ENCODE measurements at regions not wholly inside any gene's neighbourhood (a gene's known extent, or its start where the extent isn't known, plus 50 kb on each side); places are given as distances from the start of the nearest gene placed in this dataset.
"Not testable (repeated sequence)": the region's sequence is repeated elsewhere in the genome, so short reads cannot be mapped to it uniquely, and the experiment has no call there.

DNA sequence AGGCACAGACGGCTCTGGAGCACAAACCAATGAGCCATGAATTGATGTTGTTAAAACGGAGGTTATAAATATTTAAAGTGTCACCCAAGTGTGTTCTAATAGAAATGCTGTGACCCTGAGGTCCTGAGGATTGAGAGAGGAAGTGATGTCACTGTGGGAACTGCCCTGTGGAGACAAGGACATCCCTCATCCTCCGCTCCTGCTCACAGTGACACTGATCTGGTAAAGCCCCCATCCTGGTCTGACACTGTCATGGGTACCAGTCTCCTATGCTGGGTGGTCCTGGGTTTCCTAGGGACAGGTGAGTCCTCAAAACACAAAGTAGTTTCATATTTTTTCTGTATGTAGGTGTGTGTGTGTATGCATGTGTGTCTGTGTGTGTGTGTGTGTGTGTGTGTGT is 237.9 kb upstream of the PRSS1 start:
- Mint-ChIP-seq H3K27ac (no peak overlapping the region), H3K9me3 (no peaks in the 10 kb centered on the region), H3K36me3 (no peaks in the 10 kb centered on the region)
- no peak for DNase-seq (ENCODE audit: low spot score in 2 of 2)
- ATAC-seq: peak in 1 of 2 donors; percentile 19

DNA sequence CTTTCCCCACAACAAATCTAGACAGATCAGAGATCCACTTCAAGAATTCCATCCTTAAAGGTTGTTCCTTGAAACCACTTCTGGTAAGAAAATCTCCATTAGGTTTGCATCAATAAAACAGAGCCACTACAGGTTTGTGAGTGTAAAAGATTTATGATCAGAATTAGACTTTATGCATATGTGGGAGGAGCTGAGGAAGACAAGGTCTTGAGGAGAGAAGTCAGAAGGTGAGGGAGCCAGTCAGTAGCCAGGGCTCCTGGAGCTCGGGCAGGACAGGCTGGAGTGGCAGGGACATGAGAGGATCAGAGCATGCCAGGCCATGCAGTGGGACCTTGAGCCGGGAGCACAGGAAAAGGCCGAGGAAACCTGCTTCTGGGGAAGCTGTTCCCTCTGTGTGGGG is 240.0 kb upstream of the PRSS1 start:
- H3K36me3 Mint-ChIP-seq; H3K9me3 Mint-ChIP-seq; ATAC-seq; DNase-seq (ENCODE audit: low spot score in 2 of 2): not testable (repeated sequence)
- H3K27ac Mint-ChIP-seq: peak overlapping the region in 1 of 2 donors; percentile 80

DNA sequence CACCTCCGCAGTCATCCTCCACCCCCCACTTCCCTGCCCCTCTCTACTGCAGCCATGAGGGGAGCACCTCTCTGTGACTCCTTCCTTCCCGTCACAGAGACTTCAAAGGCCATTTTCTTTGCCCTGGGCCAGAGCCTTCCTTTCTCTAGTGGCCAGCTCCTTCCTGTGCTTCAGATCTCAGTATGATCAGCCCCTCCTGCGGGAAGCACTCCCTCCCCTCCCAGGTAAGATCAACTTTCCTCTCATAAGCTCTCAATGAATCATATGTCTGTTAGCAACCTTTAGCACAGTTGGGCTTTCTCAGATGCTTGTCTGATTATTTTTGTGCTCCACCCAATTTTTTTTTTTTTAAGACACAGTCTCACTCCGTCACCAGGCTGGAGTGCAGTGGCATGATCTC is 241.0 kb upstream of the PRSS1 start:
- Mint-ChIP-seq H3K36me3 (no peaks in the 10 kb centered on the region), H3K27ac (peak overlapping the region; percentile 51 to 80), H3K9me3 (no peaks in the 10 kb centered on the region)
- ATAC-seq (peak; percentile 28 to 80), DNase-seq (ENCODE audit: low spot score in 2 of 2) (no peak)

DNA sequence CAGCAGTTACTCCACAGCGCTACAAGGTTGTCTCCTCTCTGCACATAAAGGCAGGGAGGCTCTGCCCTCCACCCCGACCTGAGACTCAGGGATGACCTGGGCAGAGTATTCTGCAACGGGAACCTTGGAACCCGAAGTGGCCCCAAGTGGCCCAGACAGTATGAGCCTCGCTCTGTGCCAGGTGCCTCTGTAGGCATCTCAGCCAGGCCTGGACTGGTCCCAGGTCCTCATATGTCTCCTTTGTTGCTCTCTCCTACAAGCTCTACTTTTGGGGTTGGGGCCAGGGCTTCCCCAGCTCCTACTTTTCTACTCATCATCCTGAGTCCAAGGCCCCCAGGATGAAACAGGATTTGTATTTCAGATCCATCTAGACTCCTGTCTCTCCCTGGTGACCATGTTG is 241.5 kb upstream of the PRSS1 start:
- no peaks in the 10 kb centered on the region for H3K36me3 Mint-ChIP-seq
- DNase-seq (ENCODE audit: low spot score in 2 of 2) (no peak), ATAC-seq (no peak)
- peak overlapping the region; percentile 51 to 80 for H3K27ac Mint-ChIP-seq
- H3K9me3 Mint-ChIP-seq: no peaks in the 10 kb centered on the region

DNA sequence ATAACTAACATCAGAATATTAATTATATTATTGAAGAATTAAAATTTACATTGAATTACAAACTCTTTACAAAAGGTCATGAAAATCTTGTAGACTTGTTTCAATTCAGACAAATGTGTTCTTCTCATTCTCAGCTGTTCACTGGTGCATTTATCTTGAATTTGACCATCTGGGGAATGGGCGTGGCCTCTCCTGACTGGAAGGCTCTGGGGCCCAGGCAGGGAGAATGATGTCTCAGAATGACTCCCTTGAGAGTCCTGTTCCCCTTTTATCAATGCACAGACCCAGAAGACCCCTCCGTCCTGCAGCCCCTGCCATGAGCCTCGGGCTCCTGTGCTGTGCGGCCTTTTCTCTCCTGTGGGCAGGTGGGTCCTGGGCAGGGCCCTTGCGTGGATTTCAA is 242.2 kb upstream of the PRSS1 start:
- not testable (repeated sequence) for ATAC-seq; H3K36me3 Mint-ChIP-seq; H3K9me3 Mint-ChIP-seq; H3K27ac Mint-ChIP-seq; DNase-seq (ENCODE audit: low spot score in 2 of 2)

DNA sequence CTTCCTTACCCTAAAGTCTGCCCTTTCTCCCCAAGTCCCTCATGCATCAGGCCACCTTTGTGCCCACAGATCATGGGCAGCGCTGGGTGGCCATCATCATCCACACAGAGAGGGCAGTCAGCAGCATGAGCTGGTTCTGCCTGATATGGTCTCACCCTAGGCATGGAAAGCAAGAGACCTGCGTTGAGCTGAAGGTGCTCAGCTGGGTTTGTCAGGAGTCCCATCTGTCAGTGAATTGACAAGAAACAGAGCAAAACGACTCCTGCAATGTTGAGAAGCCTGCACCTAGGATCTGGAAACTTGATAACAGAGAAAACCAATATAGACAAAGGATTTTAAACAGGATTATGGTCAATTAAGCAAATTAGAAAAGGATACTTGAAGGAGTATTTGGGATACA is 242.7 kb upstream of the PRSS1 start:
- no peak for DNase-seq (ENCODE audit: low spot score in 2 of 2)
- H3K36me3 Mint-ChIP-seq: no peaks in the 10 kb centered on the region
- no peak overlapping the region for H3K27ac Mint-ChIP-seq
- no peaks in the 10 kb centered on the region for H3K9me3 Mint-ChIP-seq
- ATAC-seq: no peak

DNA sequence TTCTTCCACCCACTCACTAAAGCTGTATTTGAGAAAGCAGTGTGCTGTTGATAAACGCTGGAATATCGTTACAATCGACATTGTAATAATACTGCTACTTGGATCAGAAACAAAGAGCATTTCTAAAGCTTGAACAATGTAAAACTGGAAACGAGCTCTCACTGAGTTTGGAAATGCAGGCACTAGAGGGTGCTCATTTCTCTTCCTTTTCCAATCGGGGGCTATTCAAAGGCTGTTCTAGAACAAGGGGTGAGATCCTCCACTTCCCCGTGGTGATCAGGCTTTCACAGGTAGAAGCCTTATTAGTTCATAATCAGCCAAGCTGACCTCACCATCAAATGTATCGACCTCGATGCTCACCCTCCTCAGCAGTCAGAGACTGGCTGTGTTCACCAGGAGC is 245.3 kb upstream of the PRSS1 start:
- H3K36me3 Mint-ChIP-seq; H3K27ac Mint-ChIP-seq; DNase-seq (ENCODE audit: low spot score in 2 of 2); H3K9me3 Mint-ChIP-seq; ATAC-seq: not testable (repeated sequence)

DNA sequence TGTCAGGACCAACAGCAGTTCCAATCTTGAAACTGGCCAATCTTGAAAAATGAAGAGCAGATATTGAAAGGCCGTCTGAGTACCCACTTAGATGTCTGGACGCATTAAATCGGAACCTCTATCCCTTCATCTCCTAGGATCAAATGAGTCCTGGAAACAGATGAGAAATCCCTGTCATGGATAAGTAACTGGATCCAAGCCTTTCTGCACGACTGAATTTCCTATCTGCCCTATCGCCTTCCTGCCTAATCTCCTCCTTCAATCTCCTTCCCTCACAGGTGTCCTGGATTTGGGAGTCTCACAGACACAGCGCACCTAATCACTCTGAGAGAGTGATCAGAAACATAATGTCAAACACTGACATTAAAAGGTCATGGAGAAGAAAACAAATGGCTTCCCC is 245.2 kb upstream of the PRSS58 start:
- H3K9me3 Mint-ChIP-seq: no peaks in the 10 kb centered on the region
- no peak overlapping the region for H3K27ac Mint-ChIP-seq
- H3K36me3 Mint-ChIP-seq: no peaks in the 10 kb centered on the region
- DNase-seq (ENCODE audit: low spot score in 2 of 2) (no peak), ATAC-seq (no peak)

DNA sequence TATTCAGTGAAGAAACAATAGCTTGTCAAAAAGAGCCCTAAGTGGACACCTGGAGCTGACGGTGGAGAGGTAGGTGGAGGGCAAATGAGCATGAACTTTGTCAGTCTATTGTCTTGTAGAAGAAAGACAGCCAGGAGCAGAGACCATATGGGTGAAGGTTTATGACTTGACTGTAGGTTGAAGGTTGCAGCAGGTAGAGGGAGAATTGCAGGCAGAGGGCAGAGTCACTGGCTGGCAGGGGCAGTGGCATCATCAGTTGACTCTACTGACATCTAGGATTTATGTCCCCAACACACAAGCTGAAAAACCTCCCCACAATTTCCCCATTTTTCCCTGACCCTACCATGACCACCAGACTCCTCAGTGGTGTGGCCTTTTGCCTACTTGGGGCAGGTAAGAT is 243.6 kb upstream of the PRSS58 start:
- no peaks in the 10 kb centered on the region for H3K9me3 Mint-ChIP-seq
- ATAC-seq (no peak), DNase-seq (ENCODE audit: low spot score in 2 of 2) (no peak)
- H3K36me3 Mint-ChIP-seq: no peaks in the 10 kb centered on the region
- no peak overlapping the region for H3K27ac Mint-ChIP-seq

DNA sequence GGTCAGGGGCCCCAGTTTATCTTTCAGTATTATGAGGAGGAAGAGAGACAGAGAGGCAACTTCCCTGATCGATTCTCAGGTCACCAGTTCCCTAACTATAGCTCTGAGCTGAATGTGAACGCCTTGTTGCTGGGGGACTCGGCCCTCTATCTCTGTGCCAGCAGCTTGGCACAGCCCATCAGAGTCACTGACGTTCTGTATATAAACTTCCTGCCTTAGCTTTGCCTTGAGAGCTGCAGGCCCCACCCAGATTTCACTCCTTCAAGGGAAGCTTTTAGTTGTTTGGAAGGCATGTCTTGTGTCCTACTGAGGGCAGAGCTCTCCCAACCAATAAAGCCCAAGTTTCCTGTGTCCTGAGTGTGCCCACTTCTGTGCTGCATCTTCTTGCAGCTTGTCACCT is 242.5 kb upstream of the PRSS58 start:
- H3K9me3 Mint-ChIP-seq: no peaks in the 10 kb centered on the region
- ATAC-seq (peak in 1 of 2 donors; percentile 28), DNase-seq (ENCODE audit: low spot score in 2 of 2) (no peak)
- H3K36me3 Mint-ChIP-seq: no peaks in the 10 kb centered on the region
- H3K27ac Mint-ChIP-seq: peak overlapping the region; percentile 83 to 91

DNA sequence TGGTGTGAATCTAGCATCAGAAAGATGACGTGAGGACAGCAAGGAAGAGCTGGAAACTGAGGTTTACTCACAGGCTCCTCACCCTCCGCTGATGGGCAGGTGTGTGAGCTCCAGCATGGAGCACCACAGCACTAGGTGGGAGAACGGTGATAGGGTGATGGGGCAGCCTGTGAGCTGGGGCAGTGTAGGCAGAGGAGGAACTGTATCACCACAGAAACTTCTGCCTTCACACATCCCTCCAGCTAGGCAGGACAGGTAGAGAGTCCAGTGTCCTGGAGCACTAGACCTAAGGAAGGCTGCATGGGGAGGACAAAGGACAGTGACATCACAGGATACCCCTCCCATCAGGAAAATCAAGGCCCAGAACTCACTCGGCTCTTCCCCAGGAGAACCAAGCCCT is 241.8 kb upstream of the PRSS58 start:
- Mint-ChIP-seq H3K9me3 (no peaks in the 10 kb centered on the region), H3K36me3 (no peaks in the 10 kb centered on the region), H3K27ac (peak overlapping the region; percentile 83 to 91)
- no peak for DNase-seq (ENCODE audit: low spot score in 2 of 2)
- ATAC-seq: peak in 1 of 2 donors; percentile 59

DNA sequence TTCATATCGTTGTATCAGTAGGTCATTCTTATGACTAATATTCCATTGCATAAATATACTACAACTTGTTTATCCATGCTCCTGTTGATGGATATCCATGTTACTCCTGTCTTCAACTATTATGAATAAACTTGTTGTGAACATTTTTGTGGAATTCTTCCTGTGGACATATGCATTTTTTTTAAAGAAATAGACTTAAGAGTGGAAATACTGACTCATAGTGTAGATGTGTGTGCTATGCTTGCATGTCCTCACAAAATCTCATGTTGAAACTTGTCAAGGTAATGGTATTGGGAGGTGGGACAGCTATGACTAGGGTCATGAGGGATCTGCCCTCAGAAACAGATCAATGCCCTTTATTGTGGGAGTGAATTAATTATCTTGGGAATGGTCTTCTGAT is 240.5 kb upstream of the PRSS58 start:
- peak overlapping the region; percentile 25 to 91 for H3K27ac Mint-ChIP-seq
- DNase-seq (ENCODE audit: low spot score in 2 of 2): no peak

DNA sequence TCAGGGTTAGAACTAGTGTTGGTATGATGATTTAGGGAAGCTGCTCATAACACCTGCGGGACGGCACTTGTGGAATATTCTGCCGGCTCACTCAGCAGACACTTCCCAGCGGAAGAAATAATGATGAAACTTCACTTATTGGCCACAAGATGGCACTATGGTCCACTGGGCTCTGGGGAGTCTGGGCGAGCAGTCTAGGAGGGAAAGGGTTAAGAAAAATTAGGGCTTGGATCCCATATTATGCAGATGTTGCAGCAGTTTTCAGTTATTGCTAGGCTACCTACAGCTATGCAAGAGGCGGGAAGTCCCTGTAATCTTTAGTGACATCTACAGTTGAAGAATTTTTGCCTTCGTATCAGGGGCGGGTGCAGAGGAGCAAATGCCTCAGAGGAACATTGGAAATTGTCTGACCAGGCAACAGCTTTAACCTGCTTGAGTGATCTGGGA is 238.7 kb upstream of the PRSS58 start:
- Mint-ChIP-seq H3K27ac (peak overlapping the region in 1 of 2 donors; percentile 65), H3K9me3 (no peaks in the 10 kb centered on the region), H3K36me3 (no peaks in the 10 kb centered on the region)
- no peak for DNase-seq (ENCODE audit: low spot score in 2 of 2)
- ATAC-seq: peak; percentile 59 to 65

More for the DNA sequence above, 240.5 kb upstream of the PRSS58 start:
- Mint-ChIP-seq H3K9me3 (no peaks in the 10 kb centered on the region), H3K36me3 (no peaks in the 10 kb centered on the region)
- ATAC-seq: no peak

DNA sequence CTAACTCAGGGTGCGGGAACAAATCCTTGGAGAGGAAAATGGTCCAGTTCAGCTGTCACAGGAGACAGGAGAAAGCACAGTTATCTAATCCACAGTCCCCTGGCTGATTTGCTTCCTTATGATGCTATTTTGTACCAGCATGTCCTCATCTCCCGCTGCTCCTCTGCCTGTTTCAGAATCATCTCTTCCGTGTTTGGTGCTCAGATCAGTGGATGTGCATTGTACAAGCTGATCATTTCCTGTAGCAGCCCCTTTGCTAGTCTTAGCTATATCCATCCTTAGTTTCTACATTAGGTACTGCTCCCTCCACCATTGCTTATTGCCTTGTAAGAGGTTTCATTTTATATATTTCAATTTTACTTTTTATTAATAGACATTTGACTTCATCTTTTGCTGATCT is 238.0 kb upstream of the PRSS58 start:
- not testable (repeated sequence) for DNase-seq (ENCODE audit: low spot score in 2 of 2); H3K36me3 Mint-ChIP-seq; H3K27ac Mint-ChIP-seq; H3K9me3 Mint-ChIP-seq
- ATAC-seq: peak; percentile 33 to 55

DNA sequence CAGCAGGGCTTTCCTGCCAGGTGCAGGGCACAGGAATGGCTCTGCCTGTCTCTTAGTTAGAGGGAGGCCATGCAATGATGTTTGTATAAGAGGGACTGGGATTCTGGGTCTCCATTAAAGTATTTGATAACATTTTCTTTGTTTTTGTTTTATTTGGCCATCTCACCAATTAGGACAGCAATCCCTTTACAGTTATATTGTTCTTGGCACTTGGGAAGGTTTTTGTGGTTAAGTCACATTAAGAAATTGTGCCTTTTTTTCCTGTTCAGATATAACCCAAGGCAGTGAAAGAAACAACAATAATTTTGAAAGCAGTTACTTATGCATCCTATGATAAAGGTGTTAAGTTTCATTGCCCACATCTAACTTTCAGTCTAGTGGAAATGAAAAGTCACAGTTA is 237.4 kb upstream of the PRSS58 start:
- peak in 1 of 2 donors; percentile 69 for ATAC-seq

DNA sequence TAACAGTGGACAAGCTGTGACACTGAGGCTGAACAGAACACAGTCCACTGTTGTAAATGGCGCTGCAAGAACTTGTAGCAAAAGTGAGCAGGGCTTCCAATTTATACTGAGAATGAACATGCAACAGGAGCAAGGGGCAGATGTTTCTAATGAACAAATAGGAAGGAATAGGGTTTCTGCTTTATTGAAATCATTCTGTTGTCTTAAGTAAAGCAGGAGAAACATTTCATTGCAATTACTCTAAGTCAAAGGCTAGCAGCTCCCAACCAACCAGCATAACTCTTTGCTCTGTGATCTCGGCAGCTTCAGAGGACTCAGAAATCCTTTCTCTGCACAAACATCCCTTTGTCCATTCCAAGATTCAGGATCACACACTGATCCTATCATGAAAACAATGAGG is 236.2 kb upstream of the PRSS58 start:
- ATAC-seq: no peak
- DNase-seq (ENCODE audit: low spot score in 2 of 2): no peak
- Mint-ChIP-seq H3K27ac (no peak overlapping the region), H3K36me3 (no peaks in the 10 kb centered on the region), H3K9me3 (no peaks in the 10 kb centered on the region)

More for the DNA sequence above, 237.4 kb upstream of the PRSS58 start:
- H3K9me3 Mint-ChIP-seq; H3K27ac Mint-ChIP-seq; DNase-seq (ENCODE audit: low spot score in 2 of 2); H3K36me3 Mint-ChIP-seq: not testable (repeated sequence)

DNA sequence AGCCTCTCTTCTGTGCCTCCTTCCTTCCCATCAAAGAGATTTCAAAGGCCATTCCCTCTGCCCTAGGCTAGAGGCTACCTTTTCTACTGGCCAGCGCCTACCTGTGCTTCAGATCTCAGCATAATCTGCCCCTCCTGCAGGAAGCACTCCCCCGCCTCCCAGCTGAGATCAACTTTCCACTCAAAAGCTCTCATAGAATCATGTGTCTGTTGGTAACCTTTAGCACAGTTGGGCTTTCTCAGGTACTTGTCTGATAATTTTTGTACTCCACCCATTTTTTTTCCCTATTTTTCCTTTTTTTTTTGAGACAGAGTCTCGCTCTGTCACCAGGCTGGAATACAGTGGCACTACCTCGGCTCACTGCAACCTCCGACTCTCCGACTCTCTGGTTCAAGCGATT is 231.0 kb upstream of the PRSS58 start:
- DNase-seq (ENCODE audit: low spot score in 2 of 2) (no peak), ATAC-seq (no peak)
- Mint-ChIP-seq H3K36me3 (no peaks in the 10 kb centered on the region), H3K9me3 (no peaks in the 10 kb centered on the region), H3K27ac (peak overlapping the region in 1 of 2 donors; percentile 43)

DNA sequence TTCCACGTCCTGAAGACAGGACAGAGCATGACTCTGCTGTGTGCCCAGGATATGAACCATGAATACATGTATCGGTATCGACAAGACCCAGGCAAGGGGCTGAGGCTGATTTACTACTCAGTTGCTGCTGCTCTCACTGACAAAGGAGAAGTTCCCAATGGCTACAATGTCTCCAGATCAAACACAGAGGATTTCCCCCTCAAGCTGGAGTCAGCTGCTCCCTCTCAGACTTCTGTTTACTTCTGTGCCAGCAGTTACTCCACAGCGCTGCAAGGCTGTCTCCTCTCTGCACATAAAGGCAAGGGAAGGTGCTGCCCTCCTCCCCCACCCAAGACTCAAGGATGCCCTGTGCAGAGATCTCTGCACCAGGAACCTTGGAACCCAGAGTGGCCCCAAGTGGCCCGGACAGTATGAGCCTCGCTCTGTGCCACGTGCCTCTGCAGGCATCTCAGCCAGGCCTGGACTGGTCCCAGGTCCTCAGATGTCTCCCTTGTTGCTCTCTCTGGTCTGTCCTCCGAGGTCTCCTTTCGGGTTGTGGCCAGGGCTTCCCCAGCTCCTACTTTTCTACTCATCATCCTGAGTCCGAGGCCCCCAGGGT is 230.3 kb upstream of the PRSS58 start:
- Mint-ChIP-seq H3K9me3 (no peaks in the 10 kb centered on the region), H3K27ac (peak overlapping the region in 1 of 2 donors; percentile 43), H3K36me3 (no peaks in the 10 kb centered on the region)
- DNase-seq (ENCODE audit: low spot score in 2 of 2) (no peak), ATAC-seq (no peak)

Measured in activated naive CD4-positive, alpha-beta T cell treated with anti-CD3 and anti-CD28 coated beads, Interleukin-2, amount 50 U/mL, for 72 hours (primary cell).